ENCODE measurements at regions not wholly inside any gene's neighbourhood (a gene's known extent, or its start where the extent isn't known, plus 50 kb on each side); places are given as distances from the start of the nearest gene placed in this dataset.

- no peak for TF ChIP-seq CTCF (IDR thresholded peaks at IDR 0.05; ENCODE audit: insufficient read depth, low read depth, low read length)
- no peak for TF ChIP-seq EZH2 (IDR thresholded peaks at IDR 0.05; ENCODE audit: insufficient read depth, low read length)
These were observed 317.7 kb upstream of the IRX4 start for GRCh38 chr5:2200261-2200950.

Data from astrocyte (in vitro differentiated cells and primary cell).